ENCODE measurements at regions not wholly inside any gene's neighbourhood (a gene's known extent, or its start where the extent isn't known, plus 50 kb on each side); places are given as distances from the start of the nearest gene placed in this dataset.

GRCh38 chr1:221488550-221488949 lies 253.3 kb downstream of the DUSP10 start:
- TF ChIP-seq EZH2 (IDR thresholded peaks at IDR 0.05; ENCODE audit: borderline replicate concordance, insufficient read depth, low read depth, low read length, poor library complexity, severe bottlenecking) (no peak), CTCF (IDR thresholded peaks at IDR 0.05) (no peak)

All from B cell (primary cell).